HG03442 (cell line): ENCODE measurements at regions not wholly inside any gene's neighbourhood (a gene's known extent, or its start where the extent isn't known, plus 50 kb on each side); places are given as distances from the start of the nearest gene placed in this dataset.

Source experiments
- ATAC-seq: cut with Tn5 transposase; IDR thresholded peaks from one replicate; pipeline ENCODE4 v1.9.1; 2021; ENCODE audit warnings: mild to moderate bottlenecking, moderate library complexity; ENCODE audit not compliant: unreplicated experiment

- ATAC-seq: no peak
These were observed 229.2 kb downstream of the PTTG2 start for GRCh38 chr4:38189445-38189844.

GRCh38 chr4:38190717-38191178, 230.6 kb downstream of the PTTG2 start:
- ATAC-seq: no peak

GRCh38 chr4:38192516-38192915, 232.3 kb downstream of the PTTG2 start:
- no peak for ATAC-seq

DNA sequence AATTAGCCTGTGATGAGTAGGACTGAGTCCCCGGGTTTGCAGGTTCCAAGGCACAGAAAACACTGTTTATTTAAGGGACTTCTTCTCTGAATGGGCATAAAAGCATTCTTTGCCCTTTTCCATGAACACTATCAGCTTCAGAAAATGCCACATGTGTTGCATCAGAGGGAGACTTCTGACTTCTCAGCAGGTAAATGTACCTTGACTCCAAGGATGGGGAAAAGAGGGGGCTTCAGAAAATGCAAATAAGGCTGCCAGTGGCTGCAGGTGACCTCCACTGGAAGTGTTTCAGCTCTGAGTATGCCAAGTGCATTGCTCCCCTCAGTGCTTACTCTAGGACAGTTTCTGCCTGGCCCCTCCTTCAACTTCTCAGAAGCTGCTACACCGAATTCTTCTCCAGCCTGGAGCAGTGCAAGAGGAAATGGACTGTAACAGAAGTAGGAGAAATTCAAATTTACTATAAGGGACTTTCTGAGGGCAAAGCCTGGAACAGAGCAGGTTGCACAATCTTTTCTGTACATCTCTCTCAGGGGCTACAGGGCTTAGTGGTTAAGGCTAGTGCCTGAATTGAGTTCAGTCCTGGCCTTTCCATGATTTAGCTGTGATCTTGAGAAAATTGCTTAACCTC, 233.2 kb downstream of the PTTG2 start:
- no peak for ATAC-seq

- ATAC-seq: no peak
These were observed 233.9 kb downstream of the PTTG2 start for GRCh38 chr4:38194047-38194602.

DNA sequence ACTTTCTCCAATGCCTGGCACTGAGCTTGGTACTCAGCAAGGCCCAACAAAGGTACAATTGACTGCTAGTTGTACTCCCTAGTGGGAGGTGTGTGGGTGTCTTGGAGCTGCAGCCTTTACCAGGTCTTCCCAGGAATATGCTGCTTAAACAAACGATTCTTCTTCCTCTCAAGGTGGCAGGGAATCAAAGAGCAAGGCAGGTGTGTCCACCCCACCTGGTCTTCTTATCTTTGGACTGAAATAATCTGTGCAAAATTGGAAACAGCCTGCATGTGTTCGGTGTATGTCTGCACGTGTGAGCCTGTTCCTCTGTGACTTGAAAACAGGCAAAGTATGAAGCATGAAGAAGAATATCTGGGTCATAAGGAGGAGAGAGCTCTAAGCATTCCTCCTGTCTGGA, 235.3 kb downstream of the PTTG2 start:
- no peak for ATAC-seq

- ATAC-seq: no peak
These were observed 235.7 kb downstream of the PTTG2 start for GRCh38 chr4:38195911-38196310.

DNA sequence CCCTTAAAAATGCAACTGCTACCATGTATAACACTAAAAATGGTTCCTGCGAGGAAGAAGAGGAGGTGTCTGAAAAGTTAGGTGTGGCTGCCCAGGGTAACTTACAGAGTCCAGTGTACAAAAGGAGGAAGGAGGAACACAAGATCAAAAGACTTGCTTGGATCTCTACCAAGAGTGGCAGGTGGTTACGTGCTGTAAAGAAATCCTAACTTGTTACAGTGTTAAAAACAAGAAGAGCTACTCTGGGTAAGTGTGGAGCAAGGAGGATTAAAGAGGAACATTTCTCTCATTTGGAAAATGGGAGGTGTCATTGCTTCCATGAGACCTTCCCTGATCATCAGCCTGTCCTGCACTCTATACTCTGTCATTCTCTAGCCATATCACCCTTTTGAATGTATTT, 242.0 kb downstream of the PTTG2 start:
- no peak for ATAC-seq

- no peak for ATAC-seq
These were observed 243.4 kb downstream of the PTTG2 start for GRCh38 chr4:38203609-38204008.

DNA sequence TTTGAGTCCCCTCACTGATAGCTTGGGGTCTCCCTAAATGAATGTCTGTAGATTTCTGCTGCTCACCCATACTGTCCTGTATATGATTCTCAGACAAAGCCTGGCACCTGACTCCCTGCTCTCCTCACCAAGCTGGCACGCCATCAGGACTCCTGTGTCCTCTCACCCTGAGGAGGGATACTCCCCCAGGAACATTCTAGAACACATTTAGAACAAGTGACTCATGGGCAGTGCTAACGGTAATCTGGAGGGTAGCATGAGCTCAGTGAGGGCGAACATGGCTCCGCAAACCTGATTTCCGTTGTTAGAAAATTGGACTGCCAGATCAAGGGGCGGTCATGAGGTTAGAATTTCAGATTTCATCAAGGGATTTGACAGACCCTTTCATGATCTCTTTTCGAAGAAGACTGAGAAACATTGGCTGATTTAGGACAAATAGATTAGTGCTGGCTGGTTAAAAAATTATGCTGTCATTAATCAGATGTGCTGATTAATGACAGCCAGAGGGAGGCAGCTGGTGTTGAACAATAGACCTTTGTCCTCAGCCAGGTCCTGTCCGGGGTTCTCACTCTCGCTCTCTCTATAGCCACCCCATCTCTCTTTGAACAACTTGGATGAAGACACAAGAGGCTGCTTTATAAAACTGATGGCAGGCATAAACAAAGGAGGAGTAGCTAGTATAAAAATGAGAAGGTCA, 244.3 kb downstream of the PTTG2 start:
- ATAC-seq: no peak

GRCh38 chr4:38205261-38205660, 245.1 kb downstream of the PTTG2 start:
- no peak for ATAC-seq

DNA sequence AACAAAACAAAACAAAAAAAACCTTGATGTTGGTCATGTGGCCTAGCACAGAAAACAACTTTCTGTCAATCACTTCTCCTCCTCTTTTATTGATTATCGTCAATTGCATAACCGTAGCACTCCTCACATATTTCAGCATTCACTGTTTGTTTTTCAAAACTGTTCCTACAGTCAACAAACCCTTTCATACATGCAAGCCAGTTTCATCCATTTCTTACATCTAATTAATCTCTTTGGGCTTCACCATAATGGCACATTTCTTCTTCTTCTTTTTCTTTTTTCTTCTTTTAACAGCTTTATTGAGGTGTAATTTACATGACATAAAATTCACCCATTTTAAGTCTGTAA, 246.9 kb downstream of the PTTG2 start:
- ATAC-seq: no peak

DNA sequence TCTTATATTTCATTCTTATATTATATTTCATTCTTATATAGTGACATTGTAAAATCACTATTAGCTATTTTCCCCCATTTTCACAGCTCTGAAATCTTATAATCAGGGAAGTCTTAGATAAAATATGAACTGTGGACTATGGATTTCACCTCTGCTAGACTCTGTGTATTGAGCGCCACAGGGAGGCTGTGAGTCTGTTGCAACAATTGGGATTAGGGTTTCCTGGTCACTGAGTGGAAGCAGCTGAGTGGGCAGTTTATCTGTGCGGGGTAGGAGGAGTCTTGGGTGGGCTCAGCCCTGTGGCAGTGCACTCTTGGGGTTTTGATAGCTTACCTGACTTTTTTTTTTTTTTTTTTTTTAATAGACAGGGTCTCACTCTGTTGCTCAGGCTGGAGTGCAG, 249.5 kb downstream of the PTTG2 start:
- no peak for ATAC-seq

- ATAC-seq: no peak
These were observed 250.4 kb downstream of the PTTG2 start for GRCh38 chr4:38210396-38211114.

GRCh38 chr4:38211885-38212284, 251.7 kb downstream of the PTTG2 start:
- no peak for ATAC-seq

- ATAC-seq: no peak
These were observed 253.0 kb downstream of the PTTG2 start for GRCh38 chr4:38213083-38213805.

GRCh38 chr4:38222892-38223291, 262.7 kb downstream of the PTTG2 start:
- ATAC-seq: no peak

DNA sequence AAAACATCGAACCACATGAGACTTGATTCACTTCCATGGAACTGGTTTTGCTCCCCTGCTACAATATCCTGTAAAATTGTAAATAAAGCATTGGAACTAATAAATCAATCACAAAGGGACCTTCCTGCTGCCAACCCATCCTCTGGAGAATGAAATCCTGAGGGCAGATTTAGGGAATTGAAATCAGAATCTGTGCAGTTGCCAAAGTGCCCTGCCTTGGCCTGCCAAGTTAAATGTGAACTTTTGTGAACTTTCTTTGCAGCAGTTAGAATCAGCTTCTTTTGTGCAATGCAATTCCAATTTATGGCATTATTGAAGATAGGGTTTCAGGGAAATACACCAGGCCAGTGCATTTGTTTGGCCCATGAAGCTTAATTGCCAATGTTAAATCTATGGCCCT, 263.1 kb downstream of the PTTG2 start:
- no peak for ATAC-seq

DNA sequence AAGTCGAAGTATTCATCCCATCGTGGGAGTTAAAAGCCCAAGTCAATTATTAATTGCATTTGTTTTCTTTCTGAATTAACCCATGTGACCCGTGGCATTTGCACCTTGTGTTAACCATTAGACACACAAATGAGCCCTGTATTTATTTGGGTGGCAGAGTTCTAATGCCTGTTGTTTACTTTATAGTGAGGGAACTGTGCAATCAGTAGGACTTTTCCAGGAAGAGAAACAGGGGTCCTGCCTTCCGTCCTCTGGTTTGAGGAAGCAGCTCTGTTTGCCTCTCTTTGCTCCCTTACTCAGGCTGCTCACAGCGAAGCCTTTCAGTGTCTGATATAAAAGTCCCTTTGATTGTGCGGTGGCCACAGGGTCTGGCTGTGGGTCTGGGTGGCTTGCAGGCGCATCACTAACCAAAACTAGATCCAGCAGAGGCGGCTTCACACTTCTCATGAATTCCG, 263.6 kb downstream of the PTTG2 start:
- ATAC-seq: no peak

GRCh38 chr4:38224850-38225249, 264.7 kb downstream of the PTTG2 start:
- ATAC-seq: no peak

- no peak for ATAC-seq
These were observed 266.0 kb downstream of the PTTG2 start for GRCh38 chr4:38226170-38226569.
